HEK293 (cell line): ENCODE measurements at regions not wholly inside any gene's neighbourhood (a gene's known extent, or its start where the extent isn't known, plus 50 kb on each side); places are given as distances from the start of the nearest gene placed in this dataset.

Experiments used
- CTCF ChIA-PET: fragments of 350-600 bp; formaldehyde crosslinking; extraction: SDS; loops from one replicate; lab custom pipeline; 2021; ENCODE audit warnings: antibody characterized with exemption; lab: Yijun Ruan, JAX
- POLR2A ChIA-PET: fragments of 300-600 bp; formaldehyde crosslinking; extraction: SDS; loops from one replicate; lab custom pipeline; 2020; ENCODE audit warnings: antibody characterized with exemption, inconsistent platforms; lab: Yijun Ruan, JAX
- H3K27ac ChIP-seq: fragments of 200-500 bp; sonication (Bioruptor generic); 2 replicates; pipeline ENCODE4 v1.5.1; 2014; ENCODE audit warnings: low read depth, low read length, control low read depth, inconsistent platforms; ENCODE audit errors: extremely low read depth
- H3K36me3 ChIP-seq, 2 experiments: fragments of 200-500 bp in 1 of 2; sonication (Bioruptor generic) in 1 of 2; 1 replicate in 1 of 2; 2 replicates in 1 of 2; pipeline ENCODE4 v1.5.1; 2014 to 2017; ENCODE audit warnings: inconsistent platforms in 2 of 2, low read length in 2 of 2; ENCODE audit not compliant: control insufficient read depth in 2 of 2, insufficient read depth in 1 of 2
- H3K4me1 ChIP-seq: fragments of 200-500 bp; sonication (Bioruptor generic); 2 replicates; pipeline ENCODE4 v1.5.1; 2014; ENCODE audit warnings: mild to moderate bottlenecking, low read length, inconsistent platforms; ENCODE audit not compliant: control insufficient read depth, insufficient read depth
- H3K4me3 ChIP-seq: 2 replicates; pipeline ENCODE4 v1.5.1; 2011; ENCODE audit warnings: low read depth, mild to moderate bottlenecking, control low read depth, low read length, moderate library complexity
- H3K9me3 ChIP-seq: fragments of 200-500 bp; sonication (Bioruptor generic); 2 replicates; pipeline ENCODE4 v1.5.1; 2014; ENCODE audit warnings: low read depth, low read length, inconsistent platforms; ENCODE audit not compliant: control insufficient read depth, insufficient read depth
- AEBP2 ChIP-seq: fragments of 450-650 bp; formaldehyde crosslinking; IDR thresholded peaks from 2 replicates; pipeline ENCODE4 v1.5.1; 2016; ENCODE audit warnings: missing biosample characterization, missing genetic modification characterization, borderline replicate concordance
- INSM2 ChIP-seq: fragments of 450-650 bp; formaldehyde crosslinking; IDR thresholded peaks from 2 replicates; pipeline ENCODE4 v1.5.1; 2016; ENCODE audit warnings: missing biosample characterization, missing genetic modification characterization
- KLF8 ChIP-seq: fragments of 450-650 bp; formaldehyde crosslinking; IDR thresholded peaks from 2 replicates; pipeline ENCODE4 v1.5.1; 2016; ENCODE audit warnings: missing biosample characterization, missing genetic modification characterization
- KLF9 ChIP-seq: fragments of 450-650 bp; formaldehyde crosslinking; IDR thresholded peaks from 2 replicates; pipeline ENCODE4 v1.5.1; 2016; ENCODE audit warnings: missing biosample characterization, missing genetic modification characterization, low read depth
- MEIS1 ChIP-seq: sonication (generic); formaldehyde crosslinking; IDR thresholded peaks from 2 replicates; pipeline ENCODE4 v1.8.1; 2022; ENCODE audit warnings: missing genetic modification reagents, mild to moderate bottlenecking, borderline replicate concordance
- PRDM10 ChIP-seq: fragments of 450-650 bp; formaldehyde crosslinking; IDR thresholded peaks from 2 replicates; pipeline ENCODE4 v1.5.1; 2016; ENCODE audit warnings: missing biosample characterization, missing genetic modification characterization
- SCRT2 ChIP-seq: fragments of 450-650 bp; formaldehyde crosslinking; IDR thresholded peaks from 2 replicates; pipeline ENCODE4 v1.5.1; 2016; ENCODE audit warnings: missing biosample characterization, missing genetic modification characterization
- YY2 ChIP-seq: fragments of 450-650 bp; formaldehyde crosslinking; IDR thresholded peaks from 2 replicates; pipeline ENCODE4 v1.5.1; 2016; ENCODE audit warnings: missing biosample characterization, missing genetic modification characterization
- ZBTB21 ChIP-seq: fragments of 450-650 bp; formaldehyde crosslinking; IDR thresholded peaks from 2 replicates; pipeline ENCODE4 v1.5.1; 2017; ENCODE audit warnings: missing biosample characterization, missing genetic modification characterization
- ZBTB8A ChIP-seq: fragments of 450-650 bp; formaldehyde crosslinking; IDR thresholded peaks from 2 replicates; pipeline ENCODE4 v1.5.1; 2016; ENCODE audit warnings: missing biosample characterization, missing genetic modification characterization
- ZFP69B ChIP-seq: fragments of 450-650 bp; formaldehyde crosslinking; IDR thresholded peaks from 2 replicates; pipeline ENCODE4 v1.5.1; 2016; ENCODE audit warnings: missing biosample characterization, missing genetic modification characterization
- ZNF132 ChIP-seq: fragments of 450-650 bp; formaldehyde crosslinking; IDR thresholded peaks from 2 replicates; pipeline ENCODE4 v1.5.1; 2017; ENCODE audit warnings: missing biosample characterization, missing genetic modification characterization, borderline replicate concordance
- ZNF169 ChIP-seq: fragments of 450-650 bp; formaldehyde crosslinking; IDR thresholded peaks from 2 replicates; pipeline ENCODE4 v1.5.1; 2016; ENCODE audit warnings: missing biosample characterization, missing genetic modification characterization
- ZNF19 ChIP-seq: fragments of 450-650 bp; formaldehyde crosslinking; IDR thresholded peaks from 2 replicates; pipeline ENCODE4; 2016; ENCODE audit warnings: missing biosample characterization, missing genetic modification characterization, low read depth
- ZNF211 ChIP-seq: fragments of 450-650 bp; formaldehyde crosslinking; IDR thresholded peaks from 2 replicates; pipeline ENCODE4 v1.5.1; 2016; ENCODE audit warnings: low read depth, missing biosample characterization, missing genetic modification characterization
- ZNF292 ChIP-seq: fragments of 450-650 bp; formaldehyde crosslinking; IDR thresholded peaks from 2 replicates; pipeline ENCODE4 v1.5.1; 2016; ENCODE audit warnings: low read depth, missing biosample characterization, missing genetic modification characterization, borderline replicate concordance
- ZNF311 ChIP-seq: fragments of 450-650 bp; formaldehyde crosslinking; IDR thresholded peaks from 2 replicates; pipeline ENCODE4 v1.5.1; 2017; ENCODE audit warnings: missing biosample characterization, missing genetic modification characterization, borderline replicate concordance
- ZNF37A ChIP-seq: fragments of 450-650 bp; IDR thresholded peaks from 2 replicates; pipeline ENCODE4 v1.5.1; 2018; ENCODE audit warnings: missing biosample characterization, missing genetic modification characterization
- ZNF449 ChIP-seq: fragments of 450-650 bp; formaldehyde crosslinking; IDR thresholded peaks from 2 replicates; pipeline ENCODE4 v1.5.1; 2017; ENCODE audit warnings: missing biosample characterization, mild to moderate bottlenecking, missing genetic modification characterization, moderate library complexity
- ZNF514 ChIP-seq: fragments of 450-650 bp; formaldehyde crosslinking; IDR thresholded peaks from 2 replicates; pipeline ENCODE4 v1.5.1; 2016; ENCODE audit warnings: missing biosample characterization, missing genetic modification characterization
- ZNF548 ChIP-seq: fragments of 450-650 bp; formaldehyde crosslinking; IDR thresholded peaks from 2 replicates; pipeline ENCODE4 v1.5.1; 2016; ENCODE audit warnings: missing biosample characterization, missing genetic modification characterization
- ZNF549 ChIP-seq: fragments of 450-650 bp; IDR thresholded peaks from 2 replicates; pipeline ENCODE4 v1.5.1; 2018; ENCODE audit warnings: missing biosample characterization, missing genetic modification characterization, mild to moderate bottlenecking, inconsistent platforms, moderate library complexity
- ZNF558 ChIP-seq: fragments of 450-650 bp; formaldehyde crosslinking; IDR thresholded peaks from 2 replicates; pipeline ENCODE4 v1.5.1; 2016; ENCODE audit warnings: missing biosample characterization, missing genetic modification characterization
- ZNF670 ChIP-seq: fragments of 450-650 bp; formaldehyde crosslinking; IDR thresholded peaks from 2 replicates; pipeline ENCODE4 v1.5.1; 2016; ENCODE audit warnings: missing biosample characterization, missing genetic modification characterization, low read depth
- ZSCAN5A ChIP-seq: fragments of 450-650 bp; formaldehyde crosslinking; IDR thresholded peaks from 2 replicates; pipeline ENCODE4 v1.5.1; 2016; ENCODE audit warnings: missing biosample characterization, missing genetic modification characterization

- no peak for TF ChIP-seq INSM2 (tag by site-specific recombination)
- no peak for TF ChIP-seq ZNF514
- TF ChIP-seq YY2 (tag by site-specific recombination) = no peak
- TF ChIP-seq ZBTB21 (tag by site-specific recombination) = no peak
- no peak for TF ChIP-seq ZNF211 (tag by site-specific recombination)
Observed at GRCh38 chr4:114226179-114226578, 246.7 kb upstream of the ARSJ start (continued).

- POLR2A ChIA-PET = no interaction called here
- CTCF ChIA-PET = no interaction called here
- Histone ChIP-seq H3K4me3 (no peak overlapping the region), H3K4me1 (no peaks in the 10 kb centered on the region), H3K9me3 (no peaks in the 10 kb centered on the region), H3K27ac (no peak overlapping the region), H3K36me3 (no peaks in the 10 kb centered on the region)
- no peak for TF ChIP-seq ZFP69B
- TF ChIP-seq MEIS1 (CRISPR knock-in tag) = no peak
- TF ChIP-seq ZNF169 (tag by site-specific recombination) = no peak
- TF ChIP-seq ZNF558 = no peak
Observed at GRCh38 chr4:114226968-114227760, 247.7 kb upstream of the ARSJ start.

- Histone ChIP-seq H3K9me3 (no peaks in the 10 kb centered on the region), H3K4me3 (no peak overlapping the region), H3K36me3 (no peaks in the 10 kb centered on the region), H3K27ac (no peak overlapping the region), H3K4me1 (no peaks in the 10 kb centered on the region)
- ChIA-PET CTCF (no interaction called here), POLR2A (no interaction called here)
- TF ChIP-seq ZNF548 (no peak), ZNF132 (tag by site-specific recombination) (no peak), ZNF549 (tag by site-specific recombination) (no peak), KLF8 (tag by site-specific recombination) (no peak), PRDM10 (no peak), ZNF19 (tag by site-specific recombination) (no peak), ZNF449 (tag by site-specific recombination) (no peak), ZNF670 (no peak), ZNF311 (tag by site-specific recombination) (no peak), ZBTB8A (tag by site-specific recombination) (no peak), KLF9 (tag by site-specific recombination) (no peak), ZSCAN5A (tag by site-specific recombination) (no peak), ZNF37A (tag by site-specific recombination) (no peak), ZNF292 (tag by site-specific recombination) (no peak), SCRT2 (tag by site-specific recombination) (no peak), AEBP2 (no peak)
Observed at GRCh38 chr4:114229706-114230105, 250.3 kb upstream of the ARSJ start.
